Osteoblast (primary cell): ENCODE measurements at regions not wholly inside any gene's neighbourhood (a gene's known extent, or its start where the extent isn't known, plus 50 kb on each side); places are given as distances from the start of the nearest gene placed in this dataset.
A peak's percentile ranks its signal among the peaks of the same experiment; 100 is the strongest.

ENCODE experiments used
- DNase-seq: peaks from one replicate; pipeline ENCODE4 v3.0.0; 2011; ENCODE audit warnings: low spot score, mixed read lengths; ENCODE audit not compliant: insufficient read length; ENCODE audit errors: missing footprints
- H2AFZ ChIP-seq: 2 replicates; pipeline ENCODE4 v1.6.0; 2011; ENCODE audit warnings: mild to moderate bottlenecking, low read length
- H3K27ac ChIP-seq: 2 replicates; pipeline ENCODE4 v1.5.1; 2011; ENCODE audit warnings: mild to moderate bottlenecking, low read depth, low read length, moderate library complexity
- H3K27me3 ChIP-seq: 2 replicates; pipeline ENCODE4 v1.6.0; 2012; ENCODE audit warnings: mild to moderate bottlenecking, control low read depth, inconsistent platforms, low read length, moderate library complexity; ENCODE audit not compliant: insufficient read depth
- H3K36me3 ChIP-seq: 2 replicates; pipeline ENCODE4 v1.5.1; 2011; ENCODE audit warnings: mild to moderate bottlenecking, low read length, control low read depth, moderate library complexity; ENCODE audit not compliant: insufficient read depth
- H3K4me1 ChIP-seq: 2 replicates; pipeline ENCODE4 v1.5.1; 2011; ENCODE audit warnings: mild to moderate bottlenecking, low read length, control low read depth, moderate library complexity; ENCODE audit not compliant: insufficient read depth
- H3K4me2 ChIP-seq: 2 replicates; pipeline ENCODE4 v1.6.0; 2011; ENCODE audit warnings: mild to moderate bottlenecking, low read length; ENCODE audit not compliant: insufficient read depth
- H3K4me3 ChIP-seq: fragments of 200-600 bp; sonication (generic); 3 replicates; pipeline ENCODE4 v1.5.1; 2012; ENCODE audit warnings: mild to moderate bottlenecking, low read length, inconsistent platforms; ENCODE audit not compliant: insufficient read depth
- H3K79me2 ChIP-seq: 2 replicates; pipeline ENCODE4 v1.6.0; 2012; ENCODE audit warnings: mild to moderate bottlenecking, low read length, control low read depth, inconsistent platforms; ENCODE audit not compliant: insufficient read depth
- H3K9me3 ChIP-seq: 2 replicates; pipeline ENCODE4 v1.5.1; 2011; ENCODE audit warnings: low read depth, low read length, control low read depth
- H4K20me1 ChIP-seq: 2 replicates; pipeline ENCODE4 v1.6.0; 2012; ENCODE audit warnings: mild to moderate bottlenecking, low read length, control low read depth; ENCODE audit not compliant: insufficient read depth
- CTCF ChIP-seq: IDR thresholded peaks from 2 replicates; pipeline ENCODE4 v1.5.1; 2011; ENCODE audit warnings: mild to moderate bottlenecking, low read depth, low read length, moderate library complexity; ENCODE audit errors: extremely low read depth

- Histone ChIP-seq H4K20me1 (no peaks in the 10 kb centered on the region), H3K4me2 (no peak overlapping the region), H2AFZ (no peak overlapping the region), H3K27ac (no peak overlapping the region), H3K27me3 (peaks cover 17% of the 10 kb centered on the region), H3K36me3 (no peaks in the 10 kb centered on the region), H3K9me3 (no peaks in the 10 kb centered on the region), H3K4me3 (no peak overlapping the region), H3K79me2 (no peaks in the 10 kb centered on the region), H3K4me1 (no peaks in the 10 kb centered on the region)
- no peak for DNase-seq
- TF ChIP-seq CTCF = no peak
Measured at GRCh38 chr6:109298605-109299264, 83.5 kb downstream of the CD164 start.

- H3K9me3 ChIP-seq = no peaks in the 10 kb centered on the region
- H3K4me1 ChIP-seq = no peaks in the 10 kb centered on the region
- no peaks in the 10 kb centered on the region for H4K20me1 ChIP-seq
- TF ChIP-seq CTCF = no peak
- no peak overlapping the region for H3K4me2 ChIP-seq
- H3K4me3 ChIP-seq = no peak overlapping the region
- no peak overlapping the region for H3K27ac ChIP-seq
- H3K36me3 ChIP-seq = no peaks in the 10 kb centered on the region
- peaks cover 17% of the 10 kb centered on the region for H3K27me3 ChIP-seq
- peak overlapping the region; percentile 63 for H2AFZ ChIP-seq
- no peak for DNase-seq
- no peaks in the 10 kb centered on the region for H3K79me2 ChIP-seq
Measured at GRCh38 chr6:109297406-109298110, 84.7 kb downstream of the CD164 start.

GRCh38 chr6:109296971-109297372 is 85.3 kb downstream of the CD164 start:
- no peak overlapping the region for H3K27ac ChIP-seq
- no peak for DNase-seq
- no peaks in the 10 kb centered on the region for H3K79me2 ChIP-seq
- H3K4me1 ChIP-seq = no peaks in the 10 kb centered on the region
- no peaks in the 10 kb centered on the region for H3K9me3 ChIP-seq
- H3K36me3 ChIP-seq = no peaks in the 10 kb centered on the region
- no peak overlapping the region for H3K4me3 ChIP-seq
- no peak for TF ChIP-seq CTCF
- H3K27me3 ChIP-seq = peaks cover 17% of the 10 kb centered on the region
- H2AFZ ChIP-seq = no peak overlapping the region
- H4K20me1 ChIP-seq = no peaks in the 10 kb centered on the region
- no peak overlapping the region for H3K4me2 ChIP-seq

- H4K20me1 ChIP-seq = no peaks in the 10 kb centered on the region
- H3K4me1 ChIP-seq = no peaks in the 10 kb centered on the region
- no peaks in the 10 kb centered on the region for H3K79me2 ChIP-seq
- no peaks in the 10 kb centered on the region for H3K9me3 ChIP-seq
- DNase-seq = no peak
- peaks cover 13% of the 10 kb centered on the region for H3K27me3 ChIP-seq
- no peak for TF ChIP-seq CTCF
- H3K36me3 ChIP-seq = no peaks in the 10 kb centered on the region
- H3K4me2 ChIP-seq = no peak overlapping the region
- no peak overlapping the region for H2AFZ ChIP-seq
- no peak overlapping the region for H3K27ac ChIP-seq
- H3K4me3 ChIP-seq = no peak overlapping the region
Measured at GRCh38 chr6:109296452-109296851, 85.8 kb downstream of the CD164 start.
